ENCODE measurements at regions not wholly inside any gene's neighbourhood (a gene's known extent, or its start where the extent isn't known, plus 50 kb on each side); places are given as distances from the start of the nearest gene placed in this dataset.

DNA sequence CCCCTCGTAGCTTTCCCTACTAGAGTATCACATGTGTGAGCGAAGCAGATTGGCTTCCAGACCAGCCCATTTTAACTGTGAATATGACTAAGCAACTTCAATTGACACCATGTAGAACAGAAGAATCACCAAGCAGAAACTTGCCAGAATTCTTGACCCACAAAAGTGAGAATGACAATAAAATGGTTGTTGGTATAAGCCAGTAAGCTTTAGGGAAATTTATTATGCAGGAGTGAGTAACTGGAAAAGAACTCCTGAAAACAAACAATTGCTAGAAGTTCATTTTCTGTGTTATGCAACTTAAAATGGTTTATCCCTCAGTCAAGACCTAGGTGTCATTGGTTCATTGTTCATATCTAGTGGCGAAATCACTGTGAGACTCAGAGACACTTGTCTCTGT is 303.1 kb downstream of the DMRT2 start:
- Histone ChIP-seq H3F3A (ENCODE audit: insufficient read depth) (no peaks in the 10 kb centered on the region), H3K9ac (ENCODE audit: low read length) (no peak overlapping the region), H3K9me2 (replicated peaks; ENCODE audit: insufficient read depth, low read length) (no peaks in the 10 kb centered on the region), H3K27me3 (ENCODE audit: low read length) (0 out of 2 replicates have a peak, but pooled peaks cover 3% of the 10 kb centered on the region), H3K27ac (ENCODE audit: low read depth, low read length) (no peak overlapping the region), H3K36me3 (ENCODE audit: low read length) (no peaks in the 10 kb centered on the region), H3K4me2 (ENCODE audit: low read depth, low read length, poor library complexity, severe bottlenecking) (no peak overlapping the region), H3K79me2 (ENCODE audit: insufficient read depth, low read length) (no peaks in the 10 kb centered on the region), H3K9me3 (ENCODE audit: insufficient read depth, low read length) (no peaks in the 10 kb centered on the region), H4K20me1 (ENCODE audit: low read depth, low read length) (no peaks in the 10 kb centered on the region), H3K4me3 (ENCODE audit: insufficient read depth, low read length, poor library complexity, severe bottlenecking) (no peak overlapping the region), H2AFZ (ENCODE audit: low read depth, low read length, severe bottlenecking) (no peak overlapping the region)
- no peak for TF ChIP-seq EZH2phosphoT487 (conservative IDR thresholded peaks at IDR 0.05; ENCODE audit: low read length)
- TF ChIP-seq, protein P1, sequence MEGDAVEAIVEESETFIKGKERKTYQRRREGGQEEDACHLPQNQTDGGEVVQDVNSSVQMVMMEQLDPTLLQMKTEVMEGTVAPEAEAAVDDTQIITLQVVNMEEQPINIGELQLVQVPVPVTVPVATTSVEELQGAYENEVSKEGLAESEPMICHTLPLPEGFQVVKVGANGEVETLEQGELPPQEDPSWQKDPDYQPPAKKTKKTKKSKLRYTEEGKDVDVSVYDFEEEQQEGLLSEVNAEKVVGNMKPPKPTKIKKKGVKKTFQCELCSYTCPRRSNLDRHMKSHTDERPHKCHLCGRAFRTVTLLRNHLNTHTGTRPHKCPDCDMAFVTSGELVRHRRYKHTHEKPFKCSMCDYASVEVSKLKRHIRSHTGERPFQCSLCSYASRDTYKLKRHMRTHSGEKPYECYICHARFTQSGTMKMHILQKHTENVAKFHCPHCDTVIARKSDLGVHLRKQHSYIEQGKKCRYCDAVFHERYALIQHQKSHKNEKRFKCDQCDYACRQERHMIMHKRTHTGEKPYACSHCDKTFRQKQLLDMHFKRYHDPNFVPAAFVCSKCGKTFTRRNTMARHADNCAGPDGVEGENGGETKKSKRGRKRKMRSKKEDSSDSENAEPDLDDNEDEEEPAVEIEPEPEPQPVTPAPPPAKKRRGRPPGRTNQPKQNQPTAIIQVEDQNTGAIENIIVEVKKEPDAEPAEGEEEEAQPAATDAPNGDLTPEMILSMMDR (IDR thresholded peaks at IDR 0.05; ENCODE audit: insufficient read depth, low read length, poor library complexity, severe bottlenecking), result no peak

DNA sequence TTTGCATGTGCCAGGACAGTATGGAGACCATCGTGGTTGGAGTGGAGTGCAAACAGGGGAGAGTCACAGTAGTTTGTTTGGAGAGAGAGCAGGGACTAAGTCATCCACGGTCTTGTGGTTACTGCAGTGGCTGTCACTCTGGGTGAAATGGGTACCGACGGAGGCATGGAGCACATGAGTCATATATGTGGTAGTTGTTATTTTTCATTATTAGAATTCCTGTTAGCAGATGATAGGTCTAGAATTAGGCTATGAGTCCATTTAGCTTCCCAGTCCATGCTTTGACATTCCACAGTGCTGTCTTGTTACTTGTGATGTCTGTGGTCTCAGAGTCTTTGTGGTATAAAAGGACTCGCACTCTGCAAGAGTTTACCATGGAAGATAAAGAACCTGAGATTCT is 303.9 kb downstream of the DMRT2 start:
- Histone ChIP-seq H3K9ac (ENCODE audit: low read length) (no peak overlapping the region), H4K20me1 (ENCODE audit: low read depth, low read length) (no peaks in the 10 kb centered on the region), H3K79me2 (ENCODE audit: insufficient read depth, low read length) (no peaks in the 10 kb centered on the region), H3F3A (ENCODE audit: insufficient read depth) (no peaks in the 10 kb centered on the region), H3K36me3 (ENCODE audit: low read length) (no peaks in the 10 kb centered on the region), H3K9me3 (ENCODE audit: insufficient read depth, low read length) (no peaks in the 10 kb centered on the region), H3K4me2 (ENCODE audit: low read depth, low read length, poor library complexity, severe bottlenecking) (no peak overlapping the region), H3K27me3 (ENCODE audit: low read length) (0 out of 2 replicates have a peak, but pooled peaks cover 3% of the 10 kb centered on the region), H3K4me3 (ENCODE audit: insufficient read depth, low read length, poor library complexity, severe bottlenecking) (no peak overlapping the region), H3K9me2 (replicated peaks; ENCODE audit: insufficient read depth, low read length) (no peaks in the 10 kb centered on the region), H3K27ac (ENCODE audit: low read depth, low read length) (no peak overlapping the region), H2AFZ (ENCODE audit: low read depth, low read length, severe bottlenecking) (no peak overlapping the region)
- no peak for TF ChIP-seq EZH2phosphoT487 (conservative IDR thresholded peaks at IDR 0.05; ENCODE audit: low read length)
- TF ChIP-seq, protein P1 (IDR thresholded peaks at IDR 0.05; ENCODE audit: insufficient read depth, low read length, poor library complexity, severe bottlenecking), result no peak

DNA sequence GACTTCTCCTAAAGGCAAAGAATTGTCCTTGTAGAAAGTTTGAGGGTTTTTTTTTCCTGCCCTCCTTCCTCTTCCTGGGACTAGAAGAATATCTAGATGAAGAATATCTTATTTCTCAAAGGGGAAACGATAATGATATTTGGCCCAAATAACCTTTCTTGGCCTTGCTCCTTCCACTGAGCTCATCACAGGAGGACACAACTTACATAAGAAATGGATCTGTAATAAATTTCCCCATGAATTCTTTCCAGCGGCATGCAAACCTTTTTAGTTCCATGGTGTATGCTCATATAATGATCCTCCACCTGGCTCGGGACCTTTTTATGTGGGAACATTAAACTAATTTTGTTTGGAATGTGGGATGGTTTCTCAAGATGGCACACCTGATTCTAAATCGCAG is 304.4 kb downstream of the DMRT2 start:
- no peaks in the 10 kb centered on the region for H4K20me1 ChIP-seq (ENCODE audit: low read depth, low read length)

More for the DNA sequence above, 304.4 kb downstream of the DMRT2 start:
- Histone ChIP-seq H3K9me2 (replicated peaks; ENCODE audit: insufficient read depth, low read length) (no peaks in the 10 kb centered on the region), H3F3A (ENCODE audit: insufficient read depth) (no peaks in the 10 kb centered on the region), H3K27me3 (ENCODE audit: low read length) (0 out of 2 replicates have a peak, but pooled peaks cover 3% of the 10 kb centered on the region), H3K9ac (ENCODE audit: low read length) (no peak overlapping the region), H3K27ac (ENCODE audit: low read depth, low read length) (no peak overlapping the region), H3K79me2 (ENCODE audit: insufficient read depth, low read length) (no peaks in the 10 kb centered on the region), H3K9me3 (ENCODE audit: insufficient read depth, low read length) (no peaks in the 10 kb centered on the region), H3K36me3 (ENCODE audit: low read length) (no peaks in the 10 kb centered on the region), H3K4me2 (ENCODE audit: low read depth, low read length, poor library complexity, severe bottlenecking) (no peak overlapping the region), H2AFZ (ENCODE audit: low read depth, low read length, severe bottlenecking) (no peak overlapping the region), H3K4me3 (ENCODE audit: insufficient read depth, low read length, poor library complexity, severe bottlenecking) (no peak overlapping the region)
- TF ChIP-seq EZH2phosphoT487 (conservative IDR thresholded peaks at IDR 0.05; ENCODE audit: low read length), result no peak
- TF ChIP-seq, protein P1 (IDR thresholded peaks at IDR 0.05; ENCODE audit: insufficient read depth, low read length, poor library complexity, severe bottlenecking), result no peak
